ENCODE measurements at regions not wholly inside any gene's neighbourhood (a gene's known extent, or its start where the extent isn't known, plus 50 kb on each side); places are given as distances from the start of the nearest gene placed in this dataset.
"Not testable (repeated sequence)": the region's sequence is repeated elsewhere in the genome, so short reads cannot be mapped to it uniquely, and the experiment has no call there.

DNA sequence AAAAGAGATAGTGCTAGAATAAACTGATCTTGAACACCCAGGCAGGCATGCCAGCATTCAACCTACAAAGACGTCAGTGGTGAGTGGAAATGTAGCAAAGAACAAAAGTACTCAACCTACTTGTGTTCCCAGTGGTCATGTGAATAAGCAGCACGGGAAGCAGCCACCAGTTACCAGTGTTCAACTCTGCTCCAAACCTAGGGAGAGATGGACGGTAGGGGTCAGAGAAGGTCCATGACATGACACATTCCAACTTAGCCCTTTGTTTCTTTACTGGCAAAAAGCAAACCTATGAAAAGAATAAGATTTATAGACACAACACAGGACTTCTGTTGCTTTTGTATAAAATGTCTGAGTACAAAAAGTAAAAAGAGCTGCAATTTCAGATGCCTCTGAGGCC is 511.4 kb downstream of the XPNPEP1 start:
- no peak for DNase-seq (ENCODE audit: low read depth in 2 of 2)

DNA sequence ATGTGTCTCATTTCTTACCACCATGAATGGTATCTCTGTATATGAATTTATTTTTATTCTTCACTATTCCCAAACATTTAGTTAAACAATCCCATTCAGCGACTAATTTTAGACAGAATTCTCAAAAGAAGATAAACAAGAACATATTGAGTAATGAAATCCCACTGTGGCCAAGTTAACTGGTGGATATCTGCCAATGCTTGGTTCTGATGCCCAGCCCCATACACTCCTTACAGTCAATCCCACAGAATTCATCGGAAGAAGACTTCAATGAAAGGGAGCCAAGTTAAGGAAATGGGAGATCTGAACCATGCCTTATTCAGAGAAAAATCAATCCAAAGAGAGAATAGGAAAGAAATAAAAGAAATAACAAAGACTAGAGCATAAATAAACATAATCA is 518.0 kb downstream of the XPNPEP1 start:
- DNase-seq (ENCODE audit: low read depth in 2 of 2): no peak

DNA sequence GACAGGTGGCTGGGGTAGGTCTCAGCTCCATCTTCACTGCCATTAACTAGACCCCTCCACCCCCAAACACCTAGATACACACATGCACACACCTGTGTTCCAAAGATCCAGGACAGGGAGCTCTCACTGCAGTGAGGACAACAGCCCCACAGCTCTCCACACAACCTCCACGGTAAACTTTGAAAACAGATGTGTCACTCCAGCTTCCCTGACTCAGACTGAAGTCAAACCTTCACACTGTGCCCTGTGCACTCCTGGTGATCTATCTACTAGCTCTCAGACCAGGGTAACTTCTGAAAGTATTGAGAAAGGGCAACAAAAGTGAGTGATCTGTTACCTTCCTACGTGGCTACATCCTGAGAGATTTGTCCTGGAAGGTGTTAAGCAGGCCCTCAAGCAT is 519.8 kb downstream of the XPNPEP1 start:
- no peak for DNase-seq (ENCODE audit: low read depth in 2 of 2)

GRCh38 chr10:109393425-109393824 is 529.9 kb downstream of the XPNPEP1 start:
- DNase-seq (ENCODE audit: low read depth in 2 of 2): no peak

- DNase-seq (ENCODE audit: low read depth in 2 of 2): no peak
Measured at GRCh38 chr10:109386921-109387320, 536.4 kb downstream of the XPNPEP1 start.

- no peak for DNase-seq (ENCODE audit: low read depth in 2 of 2)
Measured at GRCh38 chr10:109386101-109386500, 537.2 kb downstream of the XPNPEP1 start.

DNA sequence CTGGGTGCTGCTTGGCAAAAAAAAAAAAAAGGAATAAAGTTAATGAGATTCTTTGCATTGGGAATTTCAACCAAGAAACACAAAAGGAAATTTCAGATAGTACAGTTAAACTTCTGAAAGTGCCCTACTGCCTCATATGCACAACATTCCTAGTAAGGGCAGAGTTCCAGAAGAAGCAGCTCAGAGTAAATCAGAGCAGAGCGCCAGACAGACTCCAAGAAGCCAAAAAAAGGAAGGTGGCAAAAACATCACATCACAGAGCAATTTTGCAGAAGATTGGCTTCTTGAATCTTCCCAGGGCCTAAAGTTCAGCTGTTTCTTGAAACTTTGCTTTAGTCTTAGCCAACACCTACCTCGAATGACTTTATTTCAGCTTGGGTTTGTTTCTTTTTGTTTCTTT is 544.1 kb downstream of the XPNPEP1 start:
- DNase-seq (ENCODE audit: low read depth in 2 of 2): no peak

- DNase-seq (ENCODE audit: low read depth in 2 of 2): no peak
Measured at GRCh38 chr10:109374215-109374614, 549.1 kb downstream of the XPNPEP1 start.

DNA sequence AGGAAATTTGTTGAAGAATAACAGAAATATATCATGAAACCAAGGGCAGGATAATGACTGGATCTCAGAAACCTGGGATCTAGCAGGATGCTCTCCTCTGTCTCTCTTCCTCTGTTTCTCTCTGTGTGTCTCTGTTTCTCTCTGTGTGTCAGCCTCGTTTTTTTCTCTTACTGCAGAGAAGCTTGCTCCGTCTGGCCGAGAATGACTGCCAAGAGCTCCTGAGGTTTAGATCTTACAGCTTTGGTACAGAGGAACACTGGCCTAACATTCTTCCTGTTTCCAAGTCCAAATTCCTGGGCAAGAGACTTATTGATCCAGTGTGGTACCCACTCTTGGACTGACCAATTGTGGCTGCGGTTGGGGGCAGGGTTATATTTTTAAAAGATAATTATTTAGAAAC is 564.0 kb downstream of the XPNPEP1 start:
- DNase-seq (ENCODE audit: low read depth in 2 of 2): no peak

- no peak for DNase-seq (ENCODE audit: low read depth in 2 of 2)
Measured at GRCh38 chr10:109358325-109358724, 565.0 kb downstream of the XPNPEP1 start.

GRCh38 chr10:109348324-109348723 is 575.0 kb downstream of the XPNPEP1 start:
- no peak for DNase-seq (ENCODE audit: low read depth in 2 of 2)

DNA sequence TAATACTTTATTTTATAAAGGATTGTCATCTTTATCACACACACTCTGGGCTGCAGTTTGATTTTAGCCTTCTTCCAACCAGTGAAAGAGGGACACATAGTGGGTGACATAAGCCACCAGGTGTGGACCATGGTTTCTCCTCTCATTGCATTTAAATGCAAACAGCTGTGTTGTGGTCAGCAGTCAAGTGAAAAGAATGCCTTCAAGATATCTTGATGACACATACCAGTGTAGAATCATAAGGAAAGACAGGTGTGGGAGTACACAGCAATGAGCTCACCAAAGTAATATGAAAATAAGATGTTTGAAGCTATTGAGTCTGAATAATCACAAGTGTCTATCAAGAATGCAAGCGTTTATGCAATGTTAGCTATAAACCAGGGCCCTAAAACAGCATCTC is 580.0 kb downstream of the XPNPEP1 start:
- DNase-seq (ENCODE audit: low read depth in 2 of 2): no peak

DNA sequence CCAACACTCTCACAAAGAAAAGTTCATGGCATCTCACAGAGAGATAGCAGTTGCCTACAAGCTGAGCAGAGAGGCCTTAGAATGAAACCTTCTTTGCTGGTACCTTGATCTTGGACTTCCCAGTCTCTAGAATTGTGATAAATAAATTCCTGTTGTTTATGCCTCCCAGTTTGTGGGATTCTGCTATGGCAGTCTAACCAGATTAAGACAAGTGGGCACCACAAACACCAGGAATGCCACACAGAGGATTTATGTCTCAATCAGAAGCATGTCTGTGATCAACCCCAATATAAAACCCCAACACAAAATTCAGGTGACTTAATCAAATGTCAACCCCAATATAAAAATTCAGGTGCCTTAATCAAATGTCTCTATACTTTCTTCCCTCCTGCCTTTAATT is 581.3 kb downstream of the XPNPEP1 start:
- no peak for DNase-seq (ENCODE audit: low read depth in 2 of 2)

GRCh38 chr10:109328001-109328400 is 595.3 kb downstream of the XPNPEP1 start:
- no peak for DNase-seq (ENCODE audit: low read depth in 2 of 2)

- DNase-seq (ENCODE audit: low read depth in 2 of 2): no peak
Measured at GRCh38 chr10:109327266-109327665, 596.0 kb downstream of the XPNPEP1 start.

- DNase-seq (ENCODE audit: low read depth in 2 of 2): no peak
Measured at GRCh38 chr10:109324721-109325120, 598.6 kb downstream of the XPNPEP1 start.

DNA sequence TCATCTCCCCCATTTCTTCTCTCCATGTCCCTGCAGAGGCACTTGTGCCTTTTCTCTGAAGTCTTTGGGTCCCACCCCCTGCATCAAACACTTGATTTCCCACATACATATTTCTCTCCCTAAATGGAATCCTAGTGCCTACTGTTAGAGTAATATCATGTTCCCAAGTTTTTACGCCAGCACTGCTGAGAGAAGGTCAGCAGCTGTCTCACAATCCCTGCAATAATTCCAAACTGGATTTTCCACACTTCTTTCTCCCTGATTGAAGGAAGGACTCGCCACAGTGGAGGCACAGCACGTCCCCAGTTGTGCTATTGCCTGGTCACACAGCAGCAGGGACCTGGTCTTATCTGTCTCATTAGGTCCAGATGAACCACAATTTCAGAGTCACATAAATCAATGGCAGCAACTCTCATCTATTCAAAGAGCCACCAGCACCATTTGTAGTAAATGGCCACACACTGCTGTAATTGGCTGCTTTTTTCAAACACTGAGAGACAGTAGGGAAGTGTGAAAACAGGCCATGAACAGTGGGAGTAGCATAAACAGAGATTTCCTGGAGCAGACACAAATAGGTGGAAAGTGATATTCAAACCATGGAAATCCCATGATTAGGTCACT is 605.5 kb downstream of the XPNPEP1 start:
- no peak for DNase-seq (ENCODE audit: low read depth in 2 of 2)

DNA sequence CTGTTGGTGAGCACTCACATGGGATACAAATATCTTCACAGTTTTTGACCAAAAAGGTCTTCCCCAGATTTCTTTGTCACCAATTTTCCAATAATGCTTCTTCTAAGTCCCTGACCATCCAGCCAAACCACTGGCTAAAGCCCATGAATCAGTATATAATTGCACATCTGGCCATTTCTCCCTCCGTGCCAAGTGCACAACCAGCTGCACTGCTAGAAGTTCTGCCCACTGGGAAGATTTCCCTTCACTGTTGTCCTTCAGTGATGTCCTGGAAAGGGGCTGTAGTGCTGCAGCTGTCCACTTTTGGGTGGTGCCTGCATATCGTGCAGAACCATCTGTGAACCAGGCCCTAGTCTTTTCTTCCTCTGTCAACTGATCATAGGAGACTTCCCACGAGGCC is 609.3 kb downstream of the XPNPEP1 start:
- DNase-seq (ENCODE audit: low read depth in 2 of 2): not testable (repeated sequence)

DNA sequence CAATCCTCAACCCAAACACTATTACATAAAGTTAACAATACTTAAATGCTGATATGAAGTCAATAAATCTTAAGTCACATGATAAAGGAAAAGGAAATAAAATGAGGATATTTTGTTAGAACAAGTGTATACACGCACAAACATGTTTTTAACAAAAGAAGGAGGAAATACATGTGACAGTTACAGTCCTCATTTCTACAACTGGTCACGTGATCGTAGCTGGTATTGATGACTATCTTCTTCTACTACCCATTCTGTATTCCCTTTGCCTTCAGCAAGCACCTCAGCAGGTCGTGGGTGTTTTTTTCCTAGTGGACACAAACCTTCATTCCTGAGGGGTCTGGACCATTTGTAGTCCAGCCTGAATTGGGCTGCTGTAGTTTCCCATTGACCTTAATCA is 610.8 kb downstream of the XPNPEP1 start:
- not testable (repeated sequence) for DNase-seq (ENCODE audit: low read depth in 2 of 2)

DNA sequence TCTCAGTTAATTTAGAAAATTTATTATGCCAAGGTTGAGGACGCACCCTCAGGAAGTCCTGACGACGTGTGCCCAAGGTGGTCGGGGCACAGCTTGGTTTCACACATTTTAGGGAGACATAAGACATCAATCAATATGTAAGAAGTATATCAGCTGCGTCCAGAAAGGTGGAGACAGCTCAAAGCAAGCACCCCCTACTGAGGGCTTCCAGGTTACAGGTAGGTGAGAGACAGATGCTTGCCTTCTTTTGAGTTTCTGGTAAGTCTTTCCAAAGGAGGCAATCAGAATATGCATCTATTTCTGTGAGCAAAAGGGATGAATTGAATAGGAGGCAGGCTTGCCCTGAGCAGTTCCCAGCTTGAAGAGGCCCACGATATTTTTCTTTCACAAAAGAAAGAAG is 614.3 kb downstream of the XPNPEP1 start:
- DNase-seq (ENCODE audit: low read depth in 2 of 2): no peak

GRCh38 chr10:109307102-109307501 is 616.2 kb downstream of the XPNPEP1 start:
- DNase-seq (ENCODE audit: low read depth in 2 of 2): not testable (repeated sequence)

DNA sequence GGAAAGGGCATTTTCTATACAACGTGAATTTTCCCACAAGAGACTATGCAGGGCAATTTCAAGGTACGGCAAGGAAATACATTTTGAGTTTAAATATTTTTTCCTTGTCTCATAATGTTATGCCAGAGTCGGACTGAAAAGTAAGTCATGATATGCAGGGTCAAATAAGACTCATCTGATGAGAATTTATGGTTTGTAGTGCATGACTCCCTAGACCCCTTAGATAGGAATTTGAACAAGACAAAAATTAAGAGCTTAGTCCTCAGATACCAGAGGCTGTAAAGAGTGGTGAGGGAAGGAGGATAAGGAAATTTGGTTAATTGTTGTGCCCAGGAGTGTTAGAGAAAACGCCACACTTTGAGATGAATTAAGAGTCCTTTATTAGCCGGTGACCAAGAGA is 616.6 kb downstream of the XPNPEP1 start:
- no peak for DNase-seq (ENCODE audit: low read depth in 2 of 2)

- no peak for DNase-seq (ENCODE audit: low read depth in 2 of 2)
Measured at GRCh38 chr10:109287858-109288257, 635.5 kb downstream of the XPNPEP1 start.

DNA sequence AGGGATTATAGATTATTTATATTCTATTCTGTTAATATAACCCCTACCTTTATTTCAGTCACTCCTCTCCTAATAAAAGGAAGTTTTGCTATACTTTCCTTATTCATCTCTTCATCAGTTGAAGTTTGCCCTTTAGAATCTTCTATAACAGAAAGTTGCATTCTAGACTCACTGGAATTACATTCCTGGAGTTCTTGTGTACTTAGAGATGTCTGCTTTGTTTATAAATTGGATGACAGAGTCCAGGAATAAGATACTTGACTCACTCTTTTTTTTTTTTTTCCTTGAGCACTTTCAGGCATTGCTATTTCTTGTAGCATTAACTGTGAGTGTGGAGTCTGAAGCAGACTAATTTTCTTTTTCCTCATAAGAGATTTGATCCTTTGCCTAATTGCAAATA is 640.8 kb downstream of the XPNPEP1 start:
- no peak for DNase-seq (ENCODE audit: low read depth in 2 of 2)
